NT2/D1 (cell line): ENCODE measurements at regions not wholly inside any gene's neighbourhood (a gene's known extent, or its start where the extent isn't known, plus 50 kb on each side); places are given as distances from the start of the nearest gene placed in this dataset.

Experiments
- DNase-seq: peaks from one replicate; pipeline ENCODE4 v3.0.0-alpha.2; 2011; ENCODE audit warnings: low read depth, low spot score
- H3K27me3 ChIP-seq: 2 replicates; pipeline ENCODE4 v1.6.0; 2011; ENCODE audit warnings: mild to moderate bottlenecking; ENCODE audit not compliant: insufficient read length, insufficient read depth
- H3K36me3 ChIP-seq: 2 replicates; pipeline ENCODE4 v1.6.1; 2011; ENCODE audit warnings: mild to moderate bottlenecking, low read length, mixed read lengths; ENCODE audit not compliant: insufficient read depth, insufficient read length
- H3K4me1 ChIP-seq: 2 replicates; pipeline ENCODE4 v1.5.1; 2011; ENCODE audit not compliant: insufficient read depth, insufficient read length
- H3K4me3 ChIP-seq: 2 replicates; pipeline ENCODE4 v1.5.1; 2011; ENCODE audit warnings: low read depth; ENCODE audit not compliant: insufficient read length
- H3K9ac ChIP-seq: 2 replicates; pipeline ENCODE4 v1.6.0; 2011; ENCODE audit warnings: low read depth; ENCODE audit not compliant: insufficient read length
- H3K9me3 ChIP-seq: 2 replicates; pipeline ENCODE4 v1.5.1; 2011; ENCODE audit warnings: mild to moderate bottlenecking, low read length; ENCODE audit not compliant: insufficient read depth
- SUZ12 ChIP-seq: IDR thresholded peaks from 2 replicates; pipeline ENCODE4 v1.6.1; 2011; ENCODE audit not compliant: insufficient read length, insufficient read depth; ENCODE audit errors: extremely low read depth
- YY1 ChIP-seq: IDR thresholded peaks from 2 replicates; pipeline ENCODE4 v1.6.1; 2011; ENCODE audit not compliant: insufficient read length, insufficient read depth
- ZNF274 ChIP-seq: IDR thresholded peaks from 2 replicates; pipeline ENCODE4 v1.6.1; 2011; ENCODE audit warnings: mild to moderate bottlenecking, low read depth, low read length

DNA sequence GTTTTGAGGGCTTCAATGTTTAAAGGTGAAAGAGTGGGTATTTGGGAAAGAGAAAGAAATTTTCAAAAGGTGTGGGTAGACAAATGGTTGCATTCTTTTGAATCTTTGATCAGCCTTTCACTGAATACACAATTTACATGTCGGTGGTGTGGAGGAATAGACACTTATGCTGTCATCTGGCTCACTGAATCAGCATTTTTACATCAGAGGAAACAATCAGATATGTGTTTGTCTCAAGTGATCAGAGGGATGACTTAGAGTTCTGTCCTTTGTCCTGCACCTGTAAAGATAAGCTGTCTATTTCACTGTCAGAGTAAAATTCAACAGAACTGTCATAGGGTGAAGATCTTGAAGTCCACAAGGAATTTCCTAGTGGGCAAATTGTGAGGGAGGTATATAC lies 170.9 kb upstream of the USP25 start:
- DNase-seq = no peak
- no peaks in the 10 kb centered on the region for H3K4me1 ChIP-seq
- peaks cover 13% of the 10 kb centered on the region for H3K9me3 ChIP-seq
- no peak overlapping the region for H3K4me3 ChIP-seq
- no peaks in the 10 kb centered on the region for H3K36me3 ChIP-seq
- TF ChIP-seq ZNF274 (no peak), YY1 (no peak), SUZ12 (no peak)
- H3K9ac ChIP-seq = no peak overlapping the region
- no peaks in the 10 kb centered on the region for H3K27me3 ChIP-seq

DNA sequence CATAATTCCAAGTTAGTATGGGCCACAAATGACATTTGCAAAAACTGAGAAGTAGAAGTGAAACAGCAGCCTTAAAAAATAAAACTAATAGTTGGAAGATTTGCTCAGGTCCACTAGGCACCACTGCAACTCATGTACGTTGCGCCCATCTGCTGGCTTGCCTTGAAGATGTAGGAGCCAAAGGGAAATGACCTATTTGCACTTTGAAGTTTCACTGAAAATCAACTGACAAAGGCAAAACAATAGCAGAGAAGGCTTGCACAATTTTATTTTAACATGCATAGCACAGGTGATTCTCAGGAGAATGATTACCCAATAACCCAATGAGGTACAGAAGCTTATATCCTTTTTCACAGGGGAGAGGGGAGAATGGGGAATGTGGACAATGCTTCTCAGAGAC lies 170.1 kb upstream of the USP25 start:
- DNase-seq = no peak
- Histone ChIP-seq H3K9ac (no peak overlapping the region), H3K9me3 (peaks cover 13% of the 10 kb centered on the region), H3K4me3 (no peak overlapping the region), H3K27me3 (no peaks in the 10 kb centered on the region), H3K4me1 (no peaks in the 10 kb centered on the region), H3K36me3 (no peaks in the 10 kb centered on the region)
- TF ChIP-seq SUZ12 = no peak
- no peak for TF ChIP-seq ZNF274
- no peak for TF ChIP-seq YY1

- Histone ChIP-seq H3K4me3 (no peak overlapping the region), H3K36me3 (no peaks in the 10 kb centered on the region), H3K9me3 (peaks cover 13% of the 10 kb centered on the region), H3K4me1 (no peaks in the 10 kb centered on the region), H3K9ac (no peak overlapping the region), H3K27me3 (no peaks in the 10 kb centered on the region)
- TF ChIP-seq ZNF274 = no peak
- DNase-seq = no peak
Measured at GRCh38 chr21:15560383-15561056, 169.3 kb upstream of the USP25 start.

- TF ChIP-seq SUZ12 = no peak
- TF ChIP-seq ZNF274 = no peak
- TF ChIP-seq YY1 = no peak
- Histone ChIP-seq H3K9ac (no peak overlapping the region), H3K4me1 (no peaks in the 10 kb centered on the region), H3K27me3 (no peaks in the 10 kb centered on the region), H3K9me3 (peaks cover 13% of the 10 kb centered on the region), H3K4me3 (no peak overlapping the region), H3K36me3 (no peaks in the 10 kb centered on the region)
- DNase-seq = no peak
Measured at GRCh38 chr21:15562748-15563147, 167.0 kb upstream of the USP25 start.

DNA sequence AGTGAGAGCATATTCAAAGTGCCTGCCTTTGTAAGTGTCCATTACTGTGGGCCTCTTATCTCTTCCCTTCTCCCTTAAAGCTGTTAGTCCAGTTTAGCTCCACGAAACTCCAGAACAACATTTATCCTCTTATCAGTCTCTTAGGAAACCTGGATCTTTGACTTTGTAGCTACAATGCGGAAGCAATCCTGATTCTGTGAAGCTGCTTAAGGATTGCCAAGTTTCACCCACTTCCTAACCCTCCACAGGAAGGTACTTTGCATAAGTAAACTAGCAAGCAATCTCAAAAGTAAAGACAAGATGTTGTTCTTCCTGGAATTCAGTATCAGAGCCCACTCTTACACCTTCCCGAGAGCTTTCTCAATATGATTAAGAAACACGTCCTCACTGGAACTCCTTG lies 164.9 kb upstream of the USP25 start:
- 0 out of 2 replicates have a peak, but pooled peaks cover 4% of the 10 kb centered on the region for H3K9me3 ChIP-seq
- H3K4me1 ChIP-seq = no peaks in the 10 kb centered on the region
- H3K36me3 ChIP-seq = no peaks in the 10 kb centered on the region
- no peaks in the 10 kb centered on the region for H3K27me3 ChIP-seq
- H3K9ac ChIP-seq = no peak overlapping the region
- no peak for DNase-seq
- no peak overlapping the region for H3K4me3 ChIP-seq
- TF ChIP-seq SUZ12 (no peak), YY1 (no peak), ZNF274 (no peak)

DNA sequence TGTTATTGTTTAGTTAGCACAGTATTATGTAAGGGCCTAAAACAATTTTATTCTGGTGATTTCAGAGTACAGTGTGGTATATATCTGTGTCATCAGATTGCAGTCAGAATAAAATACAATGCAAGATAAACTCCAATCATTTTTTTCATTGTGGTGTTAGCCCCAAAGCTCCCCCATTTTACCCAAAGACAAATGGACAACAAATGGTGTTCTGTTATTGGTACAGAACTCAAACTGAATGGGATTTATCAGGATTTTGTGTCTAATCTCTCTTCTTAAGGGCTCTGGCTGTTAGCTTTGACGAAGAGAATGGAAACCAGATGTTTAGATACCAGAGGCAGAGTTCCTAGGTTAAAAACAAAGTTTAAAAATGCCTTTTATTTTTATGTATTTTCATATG lies 163.1 kb upstream of the USP25 start:
- Histone ChIP-seq H3K9ac (no peak overlapping the region), H3K9me3 (no peaks in the 10 kb centered on the region), H3K36me3 (no peaks in the 10 kb centered on the region), H3K4me3 (no peak overlapping the region), H3K27me3 (no peaks in the 10 kb centered on the region), H3K4me1 (no peaks in the 10 kb centered on the region)
- TF ChIP-seq SUZ12 = no peak
- DNase-seq = no peak

DNA sequence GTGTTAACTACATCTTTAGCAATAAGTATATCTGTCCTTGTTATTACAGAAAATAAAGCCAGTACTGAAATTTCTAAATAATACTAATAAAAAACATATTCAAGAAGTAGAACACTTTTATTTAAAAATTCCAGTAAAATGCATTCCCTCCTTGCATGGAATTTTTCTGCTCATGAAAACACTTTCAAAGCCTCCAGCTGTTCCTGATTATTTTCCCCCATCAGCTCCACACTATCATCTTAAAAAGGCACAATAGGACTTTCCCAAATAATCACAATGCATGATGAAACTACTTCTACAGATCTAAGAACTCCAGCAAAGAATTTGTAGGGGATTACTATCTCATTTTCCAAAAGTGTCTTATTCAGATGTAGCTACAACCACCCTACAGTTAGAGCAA lies 162.6 kb upstream of the USP25 start:
- Histone ChIP-seq H3K27me3 (no peaks in the 10 kb centered on the region), H3K36me3 (no peaks in the 10 kb centered on the region), H3K9me3 (no peaks in the 10 kb centered on the region), H3K4me3 (no peak overlapping the region), H3K4me1 (no peaks in the 10 kb centered on the region), H3K9ac (no peak overlapping the region)
- DNase-seq = no peak
- TF ChIP-seq YY1 (no peak), SUZ12 (no peak), ZNF274 (no peak)

GRCh38 chr21:15568516-15568915 lies 161.3 kb upstream of the USP25 start:
- Histone ChIP-seq H3K9ac (no peak overlapping the region), H3K4me3 (no peak overlapping the region), H3K36me3 (no peaks in the 10 kb centered on the region), H3K4me1 (no peaks in the 10 kb centered on the region), H3K27me3 (no peaks in the 10 kb centered on the region), H3K9me3 (no peaks in the 10 kb centered on the region)
- no peak for DNase-seq
- TF ChIP-seq YY1 (no peak), SUZ12 (no peak), ZNF274 (no peak)
